Thyroid gland (tissue), 4 donors: ENCODE measurements at regions not wholly inside any gene's neighbourhood (a gene's known extent, or its start where the extent isn't known, plus 50 kb on each side); places are given as distances from the start of the nearest gene placed in this dataset.

Source experiments
- DNase-seq, 2 donors: peaks; one replicate each; pipeline ENCODE4 v3.0.0-alpha.2; 2019
- H3K27ac ChIP-seq, 3 donors: fragments of 200-600 bp; sonication (generic); 1 replicate in 2 of 3; 2 replicates in 1 of 3; pipeline ENCODE4 v1.5.1; 2016 to 2019; ENCODE audit warnings: mild to moderate bottlenecking in 1 of 3, moderate library complexity in 1 of 3
- H3K27me3 ChIP-seq: fragments of 200-600 bp; sonication (generic); one replicate; pipeline ENCODE4 v1.5.1; 2019
- H3K36me3 ChIP-seq, 2 donors: fragments of 200-600 bp; sonication (generic); one replicate each; pipeline ENCODE4 v1.5.1; 2016 to 2019
- H3K4me1 ChIP-seq, 2 donors: fragments of 200-600 bp; sonication (generic); one replicate each; pipeline ENCODE4 v1.5.1; 2017 to 2019
- H3K4me3 ChIP-seq, 3 donors: fragments of 200-600 bp; sonication (generic); replicated peaks in 1 of 3; 1 replicate in 2 of 3; 2 replicates in 1 of 3; pipeline ENCODE4 v1.5.1; 2016; ENCODE audit warnings: mild to moderate bottlenecking in 1 of 3
- H3K9me3 ChIP-seq: fragments of 200-600 bp; sonication (generic); one replicate; pipeline ENCODE4 v1.5.1; 2017
- POLR2A ChIP-seq, 2 donors: fragments of 450-650 bp; IDR thresholded peaks; one replicate each; pipeline ENCODE4 v1.6.1; 2017; ENCODE audit warnings: antibody characterized with exemption in 2 of 2, mild to moderate bottlenecking in 2 of 2, moderate library complexity in 1 of 2
- WGBS, 2 donors: methylation state at CpG; one replicate each; pipeline ENCODE4 v1.1.5; 2017; 5-methylcytosine and 5-hydroxymethylcytosine counted together
- intact Hi-C: fragments of 100-400 bp; cut with DNase I; formaldehyde crosslinking; loops from one replicate; pipeline ENCODE4 v1.15.1; 2023
- TF ChIP-seq, protein P1 (sequence below), 6 experiments: fragments of 200-600 bp in 3 of 6; fragments of 450-650 bp in 3 of 6; sonication (generic) in 3 of 6; IDR thresholded peaks; one replicate each; pipeline ENCODE4 v1.5.1; 2016 to 2019; ENCODE audit warnings: antibody characterized with exemption in 6 of 6, mild to moderate bottlenecking in 2 of 6, inconsistent platforms in 1 of 6, moderate library complexity in 1 of 6

DNA sequence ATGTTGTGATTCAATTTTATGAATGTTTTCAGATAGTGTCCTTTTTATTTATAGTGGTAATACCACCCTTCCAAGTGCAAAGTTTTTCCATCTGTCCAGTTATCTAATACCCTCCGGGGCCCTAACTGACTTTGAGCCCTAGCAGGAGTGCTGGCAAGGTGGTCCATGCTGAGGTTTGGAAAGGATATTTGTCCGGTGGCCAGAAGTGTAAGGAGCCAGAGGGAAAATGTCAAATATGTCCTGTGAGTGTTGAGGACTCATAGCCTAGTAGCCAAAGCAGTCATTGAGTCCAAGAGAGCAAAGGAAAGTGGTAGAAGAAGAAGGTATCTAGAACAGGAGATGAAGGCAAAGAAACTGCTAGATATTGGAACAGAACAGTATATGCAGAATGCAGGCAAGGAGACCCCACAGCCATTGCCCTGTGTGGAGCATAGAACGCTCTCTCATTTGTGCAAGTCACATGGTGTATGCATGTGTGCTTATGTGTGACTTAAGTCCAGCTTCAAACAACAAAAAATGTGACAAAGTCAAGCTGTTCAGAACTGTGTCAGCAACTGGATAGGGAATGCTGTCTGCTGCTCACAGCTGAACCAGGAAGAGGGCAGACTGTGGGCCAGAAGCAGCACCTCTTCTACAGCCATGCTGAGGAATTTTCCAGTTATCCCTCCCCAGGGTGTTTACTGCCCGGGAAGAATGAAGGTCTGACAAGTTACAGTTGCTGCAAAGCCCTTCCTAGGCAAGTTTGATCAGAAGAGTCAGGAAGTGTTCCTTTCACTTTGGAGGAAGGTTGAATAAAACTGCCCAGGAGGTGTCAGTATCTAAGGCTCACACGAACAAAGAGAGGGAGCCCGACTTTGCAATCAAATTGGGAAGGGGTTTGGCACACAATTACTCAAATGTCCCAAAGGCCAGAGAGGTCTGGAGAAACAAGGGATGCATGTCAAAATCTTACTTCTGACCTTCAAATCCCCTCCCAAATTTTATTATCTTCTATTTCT, 463.3 kb upstream of the DMAC1 start:
- no peak overlapping the region for H3K4me3 ChIP-seq
- H3K9me3 ChIP-seq: no peaks in the 10 kb centered on the region
- intact Hi-C loops: no loop called here
- TF ChIP-seq, protein P1, sequence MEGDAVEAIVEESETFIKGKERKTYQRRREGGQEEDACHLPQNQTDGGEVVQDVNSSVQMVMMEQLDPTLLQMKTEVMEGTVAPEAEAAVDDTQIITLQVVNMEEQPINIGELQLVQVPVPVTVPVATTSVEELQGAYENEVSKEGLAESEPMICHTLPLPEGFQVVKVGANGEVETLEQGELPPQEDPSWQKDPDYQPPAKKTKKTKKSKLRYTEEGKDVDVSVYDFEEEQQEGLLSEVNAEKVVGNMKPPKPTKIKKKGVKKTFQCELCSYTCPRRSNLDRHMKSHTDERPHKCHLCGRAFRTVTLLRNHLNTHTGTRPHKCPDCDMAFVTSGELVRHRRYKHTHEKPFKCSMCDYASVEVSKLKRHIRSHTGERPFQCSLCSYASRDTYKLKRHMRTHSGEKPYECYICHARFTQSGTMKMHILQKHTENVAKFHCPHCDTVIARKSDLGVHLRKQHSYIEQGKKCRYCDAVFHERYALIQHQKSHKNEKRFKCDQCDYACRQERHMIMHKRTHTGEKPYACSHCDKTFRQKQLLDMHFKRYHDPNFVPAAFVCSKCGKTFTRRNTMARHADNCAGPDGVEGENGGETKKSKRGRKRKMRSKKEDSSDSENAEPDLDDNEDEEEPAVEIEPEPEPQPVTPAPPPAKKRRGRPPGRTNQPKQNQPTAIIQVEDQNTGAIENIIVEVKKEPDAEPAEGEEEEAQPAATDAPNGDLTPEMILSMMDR (IDR thresholded peaks at IDR 0.05): no peak
- TF ChIP-seq POLR2A (IDR thresholded peaks at IDR 0.05): no peak
- no peaks in the 10 kb centered on the region for H3K36me3 ChIP-seq
- no peaks in the 10 kb centered on the region for H3K27me3 ChIP-seq
- H3K4me1 ChIP-seq: no peaks in the 10 kb centered on the region
- no peak for DNase-seq
- no peak overlapping the region for H3K27ac ChIP-seq
- WGBS, 2 donors: 49 to 55% methylated on average over 6 of the region's 6 CpGs

GRCh38 chr9:8261737-8262136, 462.2 kb upstream of the DMAC1 start:
- TF ChIP-seq, protein P1 (IDR thresholded peaks at IDR 0.05): no peak
- TF ChIP-seq POLR2A (IDR thresholded peaks at IDR 0.05): no peak
- Histone ChIP-seq H3K4me1 (no peaks in the 10 kb centered on the region), H3K4me3 (no peak overlapping the region), H3K36me3 (no peaks in the 10 kb centered on the region), H3K27ac (no peak overlapping the region), H3K27me3 (no peaks in the 10 kb centered on the region), H3K9me3 (no peaks in the 10 kb centered on the region)
- no peak for DNase-seq
- intact Hi-C loops: no loop called here
- WGBS, 2 donors: 87 to 93% methylated on average over 3 of the region's 3 CpGs

GRCh38 chr9:8259028-8259427, 459.4 kb upstream of the DMAC1 start:
- 85 to 96% methylated on average over 4 of the region's 4 CpGs for WGBS, 2 donors
- DNase-seq: no peak
- H3K27me3 ChIP-seq: no peaks in the 10 kb centered on the region
- TF ChIP-seq POLR2A (IDR thresholded peaks at IDR 0.05): no peak
- TF ChIP-seq, protein P1 (IDR thresholded peaks at IDR 0.05): no peak
- H3K36me3 ChIP-seq: no peaks in the 10 kb centered on the region
- no peak overlapping the region for H3K4me3 ChIP-seq
- intact Hi-C loops: no loop called here
- no peaks in the 10 kb centered on the region for H3K4me1 ChIP-seq
- no peak overlapping the region for H3K27ac ChIP-seq
- no peaks in the 10 kb centered on the region for H3K9me3 ChIP-seq

- no peak for DNase-seq
- intact Hi-C loops: no loop called here
- no peaks in the 10 kb centered on the region for H3K4me1 ChIP-seq
- no peak overlapping the region for H3K27ac ChIP-seq
- no peak for TF ChIP-seq POLR2A (IDR thresholded peaks at IDR 0.05)
- TF ChIP-seq, protein P1 (IDR thresholded peaks at IDR 0.05): no peak
- WGBS, 2 donors: 82 to 86% methylated on average over 2 of the region's 2 CpGs
- no peak overlapping the region for H3K4me3 ChIP-seq
- no peaks in the 10 kb centered on the region for H3K36me3 ChIP-seq
- H3K27me3 ChIP-seq: no peaks in the 10 kb centered on the region
- no peaks in the 10 kb centered on the region for H3K9me3 ChIP-seq
These were observed 457.3 kb upstream of the DMAC1 start for GRCh38 chr9:8256880-8257279.

GRCh38 chr9:8255850-8256249, 456.3 kb upstream of the DMAC1 start:
- no peaks in the 10 kb centered on the region for H3K4me1 ChIP-seq
- DNase-seq: no peak
- no peak overlapping the region for H3K4me3 ChIP-seq
- intact Hi-C loops: no loop called here
- no peak for TF ChIP-seq POLR2A (IDR thresholded peaks at IDR 0.05)
- TF ChIP-seq, protein P1 (IDR thresholded peaks at IDR 0.05): no peak
- no peaks in the 10 kb centered on the region for H3K9me3 ChIP-seq
- no peak overlapping the region for H3K27ac ChIP-seq
- H3K27me3 ChIP-seq: no peaks in the 10 kb centered on the region
- H3K36me3 ChIP-seq: no peaks in the 10 kb centered on the region
